ENCODE measurements at regions not wholly inside any gene's neighbourhood (a gene's known extent, or its start where the extent isn't known, plus 50 kb on each side); places are given as distances from the start of the nearest gene placed in this dataset.

GRCh38 chr9:31519826-31520225, 864.6 kb upstream of the ACO1 start:
- no peak for ATAC-seq
- CTCF ChIA-PET: no interaction called here
- H3K4me1 Mint-ChIP-seq (ENCODE audit: low read depth): peaks cover 16% of the 10 kb centered on the region

DNA sequence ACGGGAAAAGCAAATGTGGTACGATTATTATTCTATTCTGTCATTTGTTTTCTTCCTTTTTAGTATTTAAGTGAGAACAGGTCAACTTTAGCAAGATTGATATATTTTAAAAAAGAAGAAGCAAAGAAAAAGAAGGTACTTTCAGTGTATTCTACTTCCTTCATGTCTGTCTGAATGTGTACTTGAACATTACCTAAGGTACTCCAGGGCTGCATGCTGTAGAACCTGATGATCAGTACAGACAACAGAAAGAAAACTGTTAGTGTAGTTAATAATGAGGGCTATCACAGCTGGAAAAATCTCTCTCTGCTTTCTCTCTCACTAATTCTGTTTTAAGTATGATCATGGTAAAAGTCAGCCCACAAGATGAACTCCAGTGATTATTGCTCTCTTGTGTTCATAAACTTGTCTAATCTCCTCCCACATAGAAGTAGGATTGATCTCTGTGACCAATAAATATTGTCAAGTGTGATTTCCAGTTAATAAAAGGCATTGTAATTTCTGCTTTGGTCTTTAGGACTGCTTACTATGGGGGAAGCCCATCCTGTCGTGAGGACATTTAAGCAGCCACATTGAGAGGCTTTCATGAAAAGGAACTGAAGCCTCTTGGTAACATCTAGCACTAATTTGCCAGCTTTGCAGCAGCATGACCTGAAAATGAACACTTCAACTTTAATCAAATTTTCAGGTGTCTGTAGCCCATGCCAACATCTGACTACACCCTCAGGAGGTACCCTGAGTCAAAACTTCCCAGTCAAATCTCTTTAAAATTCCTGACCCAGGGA, 864.0 kb upstream of the ACO1 start:
- ATAC-seq: no peak
- ChIA-PET POLR2A (interaction anchor here (0.6 kb wide), 1 partner anchor 68 kb away, joined by 3 read pairs; no protein-coding TSS in a partner anchor), CTCF (no interaction called here)
- no peak overlapping the region for H3K4me3 Mint-ChIP-seq
- H3K27ac Mint-ChIP-seq: no peak overlapping the region
- H3K36me3 Mint-ChIP-seq (ENCODE audit: low read depth): no peaks in the 10 kb centered on the region
- TF ChIP-seq, protein P1, sequence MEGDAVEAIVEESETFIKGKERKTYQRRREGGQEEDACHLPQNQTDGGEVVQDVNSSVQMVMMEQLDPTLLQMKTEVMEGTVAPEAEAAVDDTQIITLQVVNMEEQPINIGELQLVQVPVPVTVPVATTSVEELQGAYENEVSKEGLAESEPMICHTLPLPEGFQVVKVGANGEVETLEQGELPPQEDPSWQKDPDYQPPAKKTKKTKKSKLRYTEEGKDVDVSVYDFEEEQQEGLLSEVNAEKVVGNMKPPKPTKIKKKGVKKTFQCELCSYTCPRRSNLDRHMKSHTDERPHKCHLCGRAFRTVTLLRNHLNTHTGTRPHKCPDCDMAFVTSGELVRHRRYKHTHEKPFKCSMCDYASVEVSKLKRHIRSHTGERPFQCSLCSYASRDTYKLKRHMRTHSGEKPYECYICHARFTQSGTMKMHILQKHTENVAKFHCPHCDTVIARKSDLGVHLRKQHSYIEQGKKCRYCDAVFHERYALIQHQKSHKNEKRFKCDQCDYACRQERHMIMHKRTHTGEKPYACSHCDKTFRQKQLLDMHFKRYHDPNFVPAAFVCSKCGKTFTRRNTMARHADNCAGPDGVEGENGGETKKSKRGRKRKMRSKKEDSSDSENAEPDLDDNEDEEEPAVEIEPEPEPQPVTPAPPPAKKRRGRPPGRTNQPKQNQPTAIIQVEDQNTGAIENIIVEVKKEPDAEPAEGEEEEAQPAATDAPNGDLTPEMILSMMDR (IDR thresholded peaks at IDR 0.05): no peak
- no peaks in the 10 kb centered on the region for H3K27me3 Mint-ChIP-seq
- peaks cover 6% of the 10 kb centered on the region for H3K9me3 Mint-ChIP-seq
- intact Hi-C loops (cut with micrococcal nuclease): no loop called here
- H3K4me1 Mint-ChIP-seq (ENCODE audit: low read depth): peaks cover 16% of the 10 kb centered on the region
- no peak for DNase-seq

More at GRCh38 chr9:31519826-31520225, 864.6 kb upstream of the ACO1 start:
- TF ChIP-seq, protein P1 (IDR thresholded peaks at IDR 0.05): no peak
- POLR2A ChIA-PET: no interaction called here
- intact Hi-C loops (cut with micrococcal nuclease): no loop called here
- Mint-ChIP-seq H3K27ac (no peak overlapping the region), H3K9me3 (peaks cover 8% of the 10 kb centered on the region), H3K4me3 (no peak overlapping the region), H3K36me3 (ENCODE audit: low read depth) (no peaks in the 10 kb centered on the region), H3K27me3 (no peaks in the 10 kb centered on the region)
- no peak for DNase-seq

- POLR2A ChIA-PET: no interaction called here
- peaks cover 1% of the 10 kb centered on the region for H3K9me3 Mint-ChIP-seq
- no peak overlapping the region for H3K27ac Mint-ChIP-seq
- intact Hi-C loops (cut with micrococcal nuclease): no loop called here
- CTCF ChIA-PET: no interaction called here
- DNase-seq (no peak), ATAC-seq (no peak)
- H3K4me1 Mint-ChIP-seq (ENCODE audit: low read depth): no peaks in the 10 kb centered on the region
- H3K36me3 Mint-ChIP-seq (ENCODE audit: low read depth): no peaks in the 10 kb centered on the region
- no peaks in the 10 kb centered on the region for H3K27me3 Mint-ChIP-seq
- H3K4me3 Mint-ChIP-seq: no peak overlapping the region
- TF ChIP-seq, protein P1 (IDR thresholded peaks at IDR 0.05): no peak
Measured at GRCh38 chr9:31535651-31536050, 848.8 kb upstream of the ACO1 start.

DNA sequence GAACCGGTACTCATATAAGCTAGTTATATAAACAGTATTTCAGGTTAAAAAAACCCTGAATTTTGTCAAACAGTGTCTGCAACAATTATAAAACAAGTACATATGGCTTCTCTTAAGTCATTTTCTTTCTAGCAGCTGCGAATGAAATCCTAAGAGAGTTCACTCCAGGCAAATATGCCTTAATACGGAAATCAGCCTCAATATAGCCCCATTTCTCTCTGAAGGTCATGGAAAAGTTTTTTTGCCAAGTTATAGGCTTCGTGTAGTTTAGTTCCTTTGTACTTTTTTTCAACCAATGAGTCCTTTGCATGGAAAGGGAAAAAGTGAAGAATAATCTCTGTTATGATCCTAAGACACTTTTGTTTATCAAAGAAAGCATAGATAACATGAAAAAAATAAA, 848.0 kb upstream of the ACO1 start:
- ChIA-PET POLR2A (interaction anchor here (0.6 kb wide), 1 partner anchor 504 kb away, joined by 3 read pairs; no protein-coding TSS in a partner anchor), CTCF (no interaction called here)
- no peak overlapping the region for H3K4me3 Mint-ChIP-seq
- H3K36me3 Mint-ChIP-seq (ENCODE audit: low read depth): no peaks in the 10 kb centered on the region
- H3K4me1 Mint-ChIP-seq (ENCODE audit: low read depth): peaks cover under 1% of the 10 kb centered on the region
- no peaks in the 10 kb centered on the region for H3K27me3 Mint-ChIP-seq
- no peak for DNase-seq
- ATAC-seq: no peak
- H3K9me3 Mint-ChIP-seq: peaks cover 1% of the 10 kb centered on the region
- TF ChIP-seq, protein P1 (IDR thresholded peaks at IDR 0.05): no peak
- no peak overlapping the region for H3K27ac Mint-ChIP-seq
- intact Hi-C loops (cut with micrococcal nuclease): no loop called here

DNA sequence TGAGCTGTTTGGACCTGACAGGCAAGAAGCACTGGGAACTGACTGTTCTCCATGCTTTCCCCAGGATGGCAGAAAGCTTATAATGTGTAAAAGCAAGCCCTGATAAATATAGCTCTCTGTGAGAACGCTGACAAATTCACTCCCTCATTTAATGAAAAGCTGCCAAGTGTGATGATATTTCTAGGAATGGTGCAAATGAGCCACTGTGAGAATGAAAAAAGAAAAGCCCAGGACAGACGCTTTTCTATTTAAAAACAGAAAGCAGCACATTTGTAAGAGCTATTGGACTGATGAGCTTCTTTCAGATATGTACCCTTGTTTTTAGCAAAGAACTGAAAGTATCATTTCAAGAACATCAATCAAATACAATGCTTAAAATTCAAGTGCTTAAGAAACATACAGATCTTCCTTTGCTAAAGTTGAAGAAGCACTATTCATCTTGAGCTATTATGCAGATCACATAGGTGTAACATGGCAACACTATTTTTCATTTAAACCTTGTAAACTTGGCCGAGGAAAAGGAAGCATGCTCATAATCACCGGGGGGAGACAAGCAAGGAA, 842.6 kb upstream of the ACO1 start:
- no peaks in the 10 kb centered on the region for H3K36me3 Mint-ChIP-seq (ENCODE audit: low read depth)
- TF ChIP-seq, protein P1 (IDR thresholded peaks at IDR 0.05): no peak
- peaks cover 16% of the 10 kb centered on the region for H3K4me1 Mint-ChIP-seq (ENCODE audit: low read depth)
- H3K9me3 Mint-ChIP-seq: no peaks in the 10 kb centered on the region
- ChIA-PET POLR2A (no interaction called here), CTCF (interaction anchor here (0.7 to 1.5 kb wide), 5 partner anchors 13 to 423 kb away, joined by 3 to 4 read pairs (median 4); no protein-coding TSS in a partner anchor)
- DNase-seq (no peak), ATAC-seq (no peak)
- intact Hi-C loops (cut with micrococcal nuclease): no loop called here
- H3K4me3 Mint-ChIP-seq: no peak overlapping the region
- no peaks in the 10 kb centered on the region for H3K27me3 Mint-ChIP-seq
- H3K27ac Mint-ChIP-seq: no peak overlapping the region
